Neural progenitor cell (in vitro differentiated cells): ENCODE measurements at regions not wholly inside any gene's neighbourhood (a gene's known extent, or its start where the extent isn't known, plus 50 kb on each side); places are given as distances from the start of the nearest gene placed in this dataset.

Experiments used
- EZH2 ChIP-seq: fragments of 200-600 bp; sonication (generic); IDR thresholded peaks from 2 replicates; pipeline ENCODE4 v1.6.1; 2017; ENCODE audit warnings: antibody characterized with exemption, mild to moderate bottlenecking, moderate library complexity
- TF ChIP-seq, protein P1 (sequence below): fragments of 200-600 bp; sonication (generic); IDR thresholded peaks from 2 replicates; pipeline ENCODE4 v1.5.1; 2017; ENCODE audit warnings: antibody characterized with exemption, mild to moderate bottlenecking

DNA sequence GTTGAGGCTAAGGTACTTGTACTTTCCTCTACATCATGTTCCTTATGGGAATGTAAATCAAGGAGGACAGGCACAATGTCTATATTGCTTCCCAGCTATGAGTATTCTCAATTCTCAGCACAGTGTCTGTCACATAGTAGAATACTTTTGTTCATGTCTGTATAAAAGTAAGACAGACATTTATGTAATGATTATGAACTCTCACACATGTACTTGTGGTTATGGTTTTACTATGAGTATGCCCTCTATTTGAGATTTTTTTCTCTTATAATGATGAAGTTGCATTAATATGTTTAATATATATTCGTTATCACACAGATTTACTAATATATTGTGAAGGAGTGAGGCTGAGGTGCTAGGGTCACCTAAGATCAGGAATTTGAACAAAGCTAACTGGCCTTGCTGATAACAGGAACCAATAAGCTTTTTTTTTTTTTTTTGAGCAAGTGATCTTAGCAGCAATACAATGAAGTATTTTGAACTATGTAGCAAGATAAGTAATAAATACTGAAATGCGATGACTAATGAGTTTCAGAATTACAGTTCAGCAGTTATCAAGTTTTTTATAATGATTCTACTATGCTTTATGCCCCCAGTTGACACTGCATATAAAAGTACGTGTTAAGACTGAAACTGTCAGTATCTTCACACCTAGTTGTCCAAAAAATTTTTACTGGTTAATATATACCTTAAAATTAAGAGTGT, 623.1 kb downstream of the HTR1B start:
- TF ChIP-seq, protein P1, sequence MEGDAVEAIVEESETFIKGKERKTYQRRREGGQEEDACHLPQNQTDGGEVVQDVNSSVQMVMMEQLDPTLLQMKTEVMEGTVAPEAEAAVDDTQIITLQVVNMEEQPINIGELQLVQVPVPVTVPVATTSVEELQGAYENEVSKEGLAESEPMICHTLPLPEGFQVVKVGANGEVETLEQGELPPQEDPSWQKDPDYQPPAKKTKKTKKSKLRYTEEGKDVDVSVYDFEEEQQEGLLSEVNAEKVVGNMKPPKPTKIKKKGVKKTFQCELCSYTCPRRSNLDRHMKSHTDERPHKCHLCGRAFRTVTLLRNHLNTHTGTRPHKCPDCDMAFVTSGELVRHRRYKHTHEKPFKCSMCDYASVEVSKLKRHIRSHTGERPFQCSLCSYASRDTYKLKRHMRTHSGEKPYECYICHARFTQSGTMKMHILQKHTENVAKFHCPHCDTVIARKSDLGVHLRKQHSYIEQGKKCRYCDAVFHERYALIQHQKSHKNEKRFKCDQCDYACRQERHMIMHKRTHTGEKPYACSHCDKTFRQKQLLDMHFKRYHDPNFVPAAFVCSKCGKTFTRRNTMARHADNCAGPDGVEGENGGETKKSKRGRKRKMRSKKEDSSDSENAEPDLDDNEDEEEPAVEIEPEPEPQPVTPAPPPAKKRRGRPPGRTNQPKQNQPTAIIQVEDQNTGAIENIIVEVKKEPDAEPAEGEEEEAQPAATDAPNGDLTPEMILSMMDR, result no peak
- TF ChIP-seq EZH2, result no peak
